ENCODE measurements at regions not wholly inside any gene's neighbourhood (a gene's known extent, or its start where the extent isn't known, plus 50 kb on each side); places are given as distances from the start of the nearest gene placed in this dataset.

DNA sequence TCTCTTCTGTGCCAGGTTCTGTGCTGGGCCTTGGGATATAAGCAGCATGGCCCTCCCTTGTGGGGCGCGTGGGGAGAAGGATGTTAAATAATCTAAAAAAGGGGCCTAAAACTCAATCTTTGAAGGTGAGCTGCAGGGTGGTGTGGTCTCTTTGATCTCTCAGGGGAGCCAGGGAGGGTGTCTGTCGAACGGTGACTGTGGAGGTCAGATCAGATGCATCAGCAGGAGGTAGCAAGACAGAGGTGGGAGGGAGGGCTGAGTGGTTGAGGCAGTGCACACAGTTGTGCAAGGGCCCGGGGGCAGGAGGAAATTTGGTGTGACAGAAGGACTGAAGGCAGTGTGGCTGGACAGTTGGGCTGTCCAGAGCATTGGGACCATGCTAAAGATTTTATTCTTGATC is 287.3 kb downstream of the BMP7 start:
- no peak for DNase-seq
- Histone ChIP-seq H3K4me3 (ENCODE audit: low read depth, low read length) (no peak overlapping the region), H3K4me1 (no peaks in the 10 kb centered on the region), H3K9me3 (no peaks in the 10 kb centered on the region), H3K27me3 (no peaks in the 10 kb centered on the region), H3K36me3 (no peaks in the 10 kb centered on the region)
- TF ChIP-seq, protein P1, sequence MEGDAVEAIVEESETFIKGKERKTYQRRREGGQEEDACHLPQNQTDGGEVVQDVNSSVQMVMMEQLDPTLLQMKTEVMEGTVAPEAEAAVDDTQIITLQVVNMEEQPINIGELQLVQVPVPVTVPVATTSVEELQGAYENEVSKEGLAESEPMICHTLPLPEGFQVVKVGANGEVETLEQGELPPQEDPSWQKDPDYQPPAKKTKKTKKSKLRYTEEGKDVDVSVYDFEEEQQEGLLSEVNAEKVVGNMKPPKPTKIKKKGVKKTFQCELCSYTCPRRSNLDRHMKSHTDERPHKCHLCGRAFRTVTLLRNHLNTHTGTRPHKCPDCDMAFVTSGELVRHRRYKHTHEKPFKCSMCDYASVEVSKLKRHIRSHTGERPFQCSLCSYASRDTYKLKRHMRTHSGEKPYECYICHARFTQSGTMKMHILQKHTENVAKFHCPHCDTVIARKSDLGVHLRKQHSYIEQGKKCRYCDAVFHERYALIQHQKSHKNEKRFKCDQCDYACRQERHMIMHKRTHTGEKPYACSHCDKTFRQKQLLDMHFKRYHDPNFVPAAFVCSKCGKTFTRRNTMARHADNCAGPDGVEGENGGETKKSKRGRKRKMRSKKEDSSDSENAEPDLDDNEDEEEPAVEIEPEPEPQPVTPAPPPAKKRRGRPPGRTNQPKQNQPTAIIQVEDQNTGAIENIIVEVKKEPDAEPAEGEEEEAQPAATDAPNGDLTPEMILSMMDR (IDR thresholded peaks at IDR 0.05; ENCODE audit: low read depth, low read length) = no peak

DNA sequence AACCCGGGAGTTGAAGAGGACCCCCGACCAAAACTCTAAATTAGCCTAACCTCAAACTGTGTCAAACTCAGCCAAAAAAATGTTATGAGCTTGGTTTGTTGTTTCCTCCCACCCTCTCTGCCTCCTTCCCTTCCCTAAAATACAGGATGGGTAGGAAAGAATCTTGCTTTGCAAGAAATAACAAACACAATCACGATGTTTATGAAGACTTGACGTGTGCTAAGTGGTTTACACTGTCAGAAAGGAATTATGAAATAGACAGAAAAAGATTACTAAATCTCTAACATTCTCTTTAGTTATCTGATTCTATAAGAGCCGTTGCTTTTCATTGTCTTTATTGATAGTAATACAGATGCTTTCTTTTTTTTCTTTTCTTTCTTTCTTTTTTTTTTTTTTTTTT is 285.1 kb downstream of the BMP7 start:
- H3K36me3 ChIP-seq = no peaks in the 10 kb centered on the region
- no peaks in the 10 kb centered on the region for H3K4me1 ChIP-seq
- DNase-seq = no peak
- TF ChIP-seq, protein P1 (IDR thresholded peaks at IDR 0.05; ENCODE audit: low read depth, low read length) = no peak
- no peaks in the 10 kb centered on the region for H3K9me3 ChIP-seq
- H3K4me3 ChIP-seq (ENCODE audit: low read depth, low read length) = no peak overlapping the region
- no peaks in the 10 kb centered on the region for H3K27me3 ChIP-seq

DNA sequence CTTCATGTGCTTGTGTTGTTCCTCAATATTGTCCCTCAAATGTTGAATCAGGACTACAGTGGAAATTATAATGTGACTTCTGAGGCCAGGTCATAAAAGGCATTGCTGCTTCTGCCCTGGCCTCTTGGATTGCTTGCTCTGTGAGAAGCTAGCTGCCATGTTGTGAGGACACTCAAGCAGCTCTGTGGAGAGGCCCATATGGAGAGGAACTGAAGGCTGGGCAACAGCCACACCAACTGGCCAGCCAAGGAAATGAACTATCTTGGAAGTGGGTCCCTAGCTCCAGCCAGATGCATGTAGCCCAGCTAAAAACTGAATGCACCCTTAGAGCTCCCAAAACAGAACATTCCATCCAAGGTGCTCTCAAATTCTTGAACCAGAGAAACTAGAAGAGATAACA is 282.6 kb downstream of the BMP7 start:
- TF ChIP-seq, protein P1 (IDR thresholded peaks at IDR 0.05; ENCODE audit: low read depth, low read length) = no peak
- Histone ChIP-seq H3K27me3 (peaks cover 5% of the 10 kb centered on the region; the same call in 1 of the 2 replicates), H3K4me3 (ENCODE audit: low read depth, low read length) (no peak overlapping the region), H3K36me3 (no peaks in the 10 kb centered on the region), H3K9me3 (no peaks in the 10 kb centered on the region), H3K4me1 (no peaks in the 10 kb centered on the region)
- no peak for DNase-seq

DNA sequence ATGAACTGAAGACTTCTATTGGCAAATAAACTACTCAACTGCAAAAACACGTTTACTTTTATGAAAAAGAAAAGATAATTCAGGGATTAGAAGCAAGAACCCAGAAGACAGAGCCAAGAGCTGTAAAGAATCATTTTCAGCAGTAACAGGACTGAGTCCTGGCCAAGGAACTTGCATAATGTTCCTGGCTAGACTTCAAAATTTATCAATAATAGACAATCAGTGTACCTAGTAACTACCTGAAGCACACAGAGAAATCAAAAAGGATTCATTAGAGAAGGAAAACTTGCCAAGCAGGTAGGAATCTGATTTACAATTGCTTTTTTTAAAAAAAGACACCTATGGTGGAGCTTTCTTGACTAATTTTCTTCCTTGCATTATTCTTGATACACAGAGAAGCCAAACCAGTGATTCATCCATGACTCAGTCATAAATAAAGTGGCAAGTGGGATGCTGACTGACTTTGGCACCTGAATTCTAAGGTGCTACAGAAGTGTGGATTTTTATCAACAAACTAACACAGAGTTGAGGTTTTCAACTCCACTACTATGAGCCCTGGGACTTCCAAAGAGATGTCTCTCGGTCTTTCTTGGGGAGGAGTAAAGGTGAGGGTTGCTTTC is 281.3 kb downstream of the BMP7 start:
- no peaks in the 10 kb centered on the region for H3K4me1 ChIP-seq
- no peak overlapping the region for H3K4me3 ChIP-seq (ENCODE audit: low read depth, low read length)
- H3K27me3 ChIP-seq = peaks cover 5% of the 10 kb centered on the region; the same call in 1 of the 2 replicates
- H3K9me3 ChIP-seq = no peaks in the 10 kb centered on the region
- no peaks in the 10 kb centered on the region for H3K36me3 ChIP-seq
- DNase-seq = no peak
- TF ChIP-seq, protein P1 (IDR thresholded peaks at IDR 0.05; ENCODE audit: low read depth, low read length) = no peak

DNA sequence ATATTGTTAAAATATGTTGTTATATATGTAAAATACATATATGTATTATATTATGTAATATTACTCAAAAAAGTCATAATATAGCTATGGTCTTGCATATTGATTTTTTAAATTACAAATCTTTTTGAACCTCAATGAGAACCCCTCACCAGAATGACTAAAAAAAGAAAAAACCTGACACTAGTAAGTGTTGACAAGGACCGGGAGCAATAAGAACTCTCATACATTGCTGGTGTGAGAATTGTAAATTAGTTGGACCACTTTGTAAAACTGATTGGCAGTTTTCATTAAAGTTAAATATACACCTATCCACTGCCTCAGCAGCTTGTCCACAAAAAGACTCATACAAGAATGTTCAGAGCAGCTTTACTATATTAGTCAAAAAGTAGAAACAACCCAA is 280.0 kb downstream of the BMP7 start:
- no peak overlapping the region for H3K4me3 ChIP-seq (ENCODE audit: low read depth, low read length)
- no peaks in the 10 kb centered on the region for H3K36me3 ChIP-seq
- H3K9me3 ChIP-seq = no peaks in the 10 kb centered on the region
- peaks cover 5% of the 10 kb centered on the region; the same call in 1 of the 2 replicates for H3K27me3 ChIP-seq
- no peaks in the 10 kb centered on the region for H3K4me1 ChIP-seq
- no peak for DNase-seq
- TF ChIP-seq, protein P1 (IDR thresholded peaks at IDR 0.05; ENCODE audit: low read depth, low read length) = no peak

DNA sequence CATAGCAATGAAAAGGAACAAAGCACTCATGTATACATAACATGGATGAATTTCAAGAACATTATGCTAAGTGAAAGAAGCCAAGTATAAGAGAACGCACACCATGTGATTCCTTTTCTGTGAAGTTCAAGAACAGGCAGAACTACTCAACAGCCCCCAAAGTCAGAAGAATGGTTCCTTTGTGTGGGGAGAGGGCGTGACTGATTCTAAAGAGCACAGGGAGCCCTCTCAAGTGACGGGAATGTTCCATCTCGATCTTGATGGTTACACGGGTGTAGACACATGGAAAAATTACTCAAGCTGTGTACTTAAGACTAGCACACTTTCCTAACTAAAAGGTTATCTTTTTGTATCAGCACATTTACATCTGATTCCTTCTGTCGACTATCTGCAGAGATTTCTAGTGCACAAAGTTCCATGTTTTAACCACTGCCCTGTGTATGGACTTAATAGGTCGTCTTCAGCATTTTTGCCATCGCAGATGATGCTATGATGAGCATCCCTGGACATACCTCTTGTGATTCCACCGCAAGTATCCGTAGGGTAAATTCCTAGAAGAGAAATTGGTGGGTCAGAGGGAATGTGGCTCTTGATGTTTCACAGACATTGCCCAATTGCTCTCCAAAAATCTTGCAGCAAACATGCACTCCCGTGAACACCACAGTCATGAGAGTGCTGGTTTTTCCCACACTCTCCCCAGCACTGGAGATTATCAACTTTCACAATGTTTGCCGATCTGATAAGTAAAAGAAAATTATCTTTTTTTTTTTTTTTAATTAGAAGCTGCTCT is 279.3 kb downstream of the BMP7 start:
- H3K4me1 ChIP-seq = no peaks in the 10 kb centered on the region
- TF ChIP-seq, protein P1 (IDR thresholded peaks at IDR 0.05; ENCODE audit: low read depth, low read length) = no peak
- no peak for DNase-seq

More for the DNA sequence above, 279.3 kb downstream of the BMP7 start:
- no peaks in the 10 kb centered on the region for H3K36me3 ChIP-seq
- no peaks in the 10 kb centered on the region for H3K9me3 ChIP-seq
- H3K4me3 ChIP-seq (ENCODE audit: low read depth, low read length) = no peak overlapping the region
- peaks cover 5% of the 10 kb centered on the region; the same call in 1 of the 2 replicates for H3K27me3 ChIP-seq

All from BE2C (cell line).